HG03159 (cell line): ENCODE measurements at regions not wholly inside any gene's neighbourhood (a gene's known extent, or its start where the extent isn't known, plus 50 kb on each side); places are given as distances from the start of the nearest gene placed in this dataset.
"Not testable (repeated sequence)": the region's sequence is repeated elsewhere in the genome, so short reads cannot be mapped to it uniquely, and the experiment has no call there.

Experiments
- ATAC-seq: cut with Tn5 transposase; IDR thresholded peaks from one replicate; pipeline ENCODE4 v1.9.1; 2021; ENCODE audit warnings: mild to moderate bottlenecking, moderate library complexity; ENCODE audit not compliant: unreplicated experiment

GRCh38 chr4:94141001-94141400 is 66.7 kb upstream of the SMARCAD1 start:
- ATAC-seq, result no peak

- not testable (repeated sequence) for ATAC-seq
Observed at GRCh38 chr4:94148052-94148451, 59.6 kb upstream of the SMARCAD1 start.

GRCh38 chr4:94152466-94152865 is 55.2 kb upstream of the SMARCAD1 start:
- no peak for ATAC-seq

GRCh38 chr4:94155404-94155803 is 52.3 kb upstream of the SMARCAD1 start:
- not testable (repeated sequence) for ATAC-seq

GRCh38 chr4:94156826-94157225 is 50.8 kb upstream of the SMARCAD1 start:
- ATAC-seq, result no peak
